GM19452 (cell line): ENCODE measurements at regions not wholly inside any gene's neighbourhood (a gene's known extent, or its start where the extent isn't known, plus 50 kb on each side); places are given as distances from the start of the nearest gene placed in this dataset.

ENCODE experiments used
- ATAC-seq: cut with Tn5 transposase; IDR thresholded peaks from one replicate; pipeline ENCODE4 v1.9.1; 2021; ENCODE audit not compliant: unreplicated experiment

GRCh38 chr14:55734731-55735130 lies 154.7 kb downstream of the KTN1 start:
- ATAC-seq = no peak

- no peak for ATAC-seq
These were observed 160.1 kb downstream of the KTN1 start for GRCh38 chr14:55739967-55740648.

DNA sequence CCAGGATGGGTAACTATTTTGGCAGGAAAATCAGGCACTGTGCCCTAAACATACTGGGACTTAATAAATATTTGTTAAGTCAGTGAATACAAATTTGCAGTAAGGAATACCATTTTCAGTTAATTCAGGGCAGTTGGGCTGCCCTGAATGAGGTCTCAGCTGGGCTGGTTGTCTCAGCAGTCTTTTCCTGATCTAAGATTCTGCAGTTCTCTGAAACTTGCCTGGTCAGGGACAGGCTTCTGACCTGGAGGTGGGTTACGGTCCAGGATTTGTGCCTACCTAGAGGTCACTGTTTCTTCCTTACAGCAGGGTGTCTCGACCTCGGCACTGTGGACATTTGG lies 160.6 kb downstream of the KTN1 start:
- no peak for ATAC-seq

DNA sequence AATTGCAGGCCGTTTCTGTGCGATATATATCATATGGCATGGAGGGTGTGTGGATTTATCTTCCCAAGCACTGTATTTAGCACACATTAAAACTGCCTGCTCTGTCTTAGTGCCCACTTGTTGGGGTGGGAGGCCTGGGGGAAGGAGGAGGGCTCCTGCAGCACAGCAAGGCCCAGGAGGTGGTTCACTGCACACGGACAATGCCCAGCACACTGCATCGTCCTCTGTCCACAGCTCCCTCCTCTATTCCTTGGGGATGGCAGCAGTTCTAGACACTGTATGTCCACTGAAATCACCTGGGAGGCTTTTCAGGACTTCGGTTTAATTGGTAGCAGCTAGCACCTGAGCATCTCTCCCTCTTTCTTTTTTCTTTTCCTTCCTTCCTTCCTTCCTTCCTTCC lies 161.2 kb downstream of the KTN1 start:
- ATAC-seq = no peak

DNA sequence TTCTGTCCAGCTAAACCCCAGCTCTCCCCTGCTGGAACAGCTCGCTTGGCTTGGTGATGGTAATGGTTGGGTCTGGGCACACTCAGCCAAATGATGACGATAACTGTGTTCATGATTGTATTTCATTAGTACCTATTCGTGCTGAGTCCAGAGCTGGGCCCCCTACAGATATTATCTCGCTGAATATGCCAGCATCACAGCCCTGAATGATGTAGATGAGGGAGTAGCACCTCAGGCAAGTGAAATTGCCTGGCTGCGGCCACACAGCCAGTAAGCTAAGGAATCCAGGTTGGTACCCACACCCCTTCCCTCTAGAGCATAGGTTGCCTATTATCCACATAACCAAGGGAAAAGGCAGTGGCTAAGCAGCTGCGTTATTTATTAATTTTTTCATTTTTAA lies 163.5 kb downstream of the KTN1 start:
- no peak for ATAC-seq

- ATAC-seq = no peak
These were observed 164.3 kb downstream of the KTN1 start for GRCh38 chr14:55744321-55744720.

- no peak for ATAC-seq
These were observed 165.9 kb downstream of the KTN1 start for GRCh38 chr14:55745906-55746305.

DNA sequence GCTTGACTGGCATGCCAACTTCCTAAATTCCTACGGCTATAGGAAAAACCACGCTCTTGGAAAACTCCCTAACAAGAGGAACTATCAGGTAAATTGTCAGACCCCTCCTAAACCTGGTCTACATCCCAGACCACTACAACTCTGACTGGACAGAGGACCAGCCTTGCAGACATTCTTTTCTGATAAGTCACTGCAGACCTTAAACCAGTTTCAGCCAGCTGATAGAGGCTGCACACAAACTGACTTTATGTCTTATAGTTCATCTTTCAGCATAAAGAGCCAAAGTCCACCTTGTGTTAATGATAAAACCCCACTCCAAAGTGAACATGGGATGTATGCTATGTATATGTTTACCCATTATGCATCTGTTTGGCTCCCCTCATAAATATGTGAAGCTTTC lies 166.6 kb downstream of the KTN1 start:
- ATAC-seq = no peak

GRCh38 chr14:55747186-55747585 lies 167.2 kb downstream of the KTN1 start:
- no peak for ATAC-seq

DNA sequence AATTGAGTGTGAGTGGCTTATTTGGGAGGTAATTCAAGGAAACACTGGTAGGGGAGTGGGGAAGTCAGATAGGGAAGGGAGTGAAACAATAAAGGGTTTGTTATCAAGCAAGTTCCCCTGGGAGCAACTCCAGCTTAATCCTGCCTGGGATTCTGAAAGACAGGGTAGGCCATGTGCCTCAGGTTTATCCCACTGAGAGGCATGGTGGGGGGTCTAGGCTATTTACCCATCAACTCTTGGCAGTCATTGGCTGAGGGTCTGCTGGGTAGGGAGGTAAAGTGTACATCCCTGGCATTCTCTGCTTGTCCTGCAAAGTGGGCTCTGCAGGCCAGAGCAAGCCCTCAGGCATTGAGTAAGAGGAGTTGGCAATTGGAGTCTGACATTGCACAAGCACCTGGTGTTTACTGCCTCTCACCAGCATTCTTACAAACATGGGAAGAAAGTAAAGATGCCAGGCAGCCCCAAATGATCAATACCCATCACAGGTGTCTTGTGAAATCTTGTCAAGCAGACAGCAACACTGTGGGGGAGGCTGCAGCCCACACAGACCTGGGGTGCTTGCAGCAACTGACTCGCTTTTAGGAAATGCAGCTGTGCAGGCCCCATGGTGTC lies 169.3 kb downstream of the KTN1 start:
- ATAC-seq = no peak

GRCh38 chr14:55749946-55750345 lies 169.9 kb downstream of the KTN1 start:
- ATAC-seq = no peak

- no peak for ATAC-seq
These were observed 172.8 kb downstream of the KTN1 start for GRCh38 chr14:55752580-55753390.

DNA sequence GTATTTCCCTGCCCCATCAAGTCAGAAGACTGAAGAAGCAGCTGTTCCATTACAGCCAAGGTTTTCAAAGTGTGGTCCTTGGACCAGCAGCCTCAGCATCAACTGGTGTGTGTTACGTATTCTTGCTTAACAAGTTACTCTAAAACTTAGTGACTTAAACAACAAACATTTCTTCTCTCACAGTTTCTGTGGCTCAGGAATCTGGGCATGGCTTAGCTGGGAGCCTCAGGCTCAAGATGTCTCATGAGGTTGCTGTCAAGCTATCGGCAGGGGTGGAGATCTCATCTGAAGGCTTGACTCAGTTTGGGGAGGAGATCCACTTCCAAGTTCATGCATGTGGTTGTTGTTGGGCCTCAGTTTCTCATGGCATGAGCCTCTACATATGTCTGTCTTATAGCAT lies 174.5 kb downstream of the KTN1 start:
- no peak for ATAC-seq

DNA sequence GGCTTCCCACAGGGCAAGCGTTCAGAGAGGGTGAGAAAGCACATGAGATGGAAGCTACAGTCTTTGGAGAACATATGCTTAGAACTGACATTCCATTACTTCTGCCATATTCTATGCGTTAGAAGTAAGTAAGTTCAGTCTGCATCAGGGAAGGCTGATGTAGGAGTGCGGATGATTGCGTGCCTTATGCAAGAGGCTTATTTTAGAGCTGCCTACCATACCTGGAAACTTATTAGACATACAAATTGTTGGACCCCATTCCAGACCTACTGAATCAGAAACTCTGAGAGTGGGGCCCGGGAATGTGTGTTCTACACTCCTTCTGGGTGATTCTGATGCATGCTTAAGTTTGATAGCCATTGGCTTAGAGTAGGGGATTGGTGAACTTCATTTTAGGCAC lies 174.9 kb downstream of the KTN1 start:
- no peak for ATAC-seq

GRCh38 chr14:55756078-55756477 lies 176.1 kb downstream of the KTN1 start:
- no peak for ATAC-seq

- ATAC-seq = no peak
These were observed 176.6 kb downstream of the KTN1 start for GRCh38 chr14:55756557-55756956.

DNA sequence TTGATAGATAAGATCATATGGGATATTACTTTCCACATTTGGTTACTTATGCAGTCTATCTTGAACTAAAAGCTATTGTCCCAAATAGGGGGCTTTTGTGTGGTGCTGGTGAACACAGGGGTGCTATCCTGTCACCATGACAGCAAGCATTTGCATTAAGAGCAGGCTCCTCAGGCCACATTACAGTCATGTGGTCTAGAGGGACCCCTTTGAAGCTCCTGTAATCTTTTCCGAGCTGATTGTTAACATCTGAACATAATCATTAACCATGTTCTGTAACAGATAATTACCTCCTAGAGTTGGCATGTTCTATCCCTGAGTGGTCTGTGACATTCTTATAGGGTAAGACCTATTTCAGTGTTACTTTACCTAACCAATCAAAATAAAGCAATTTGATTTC lies 178.8 kb downstream of the KTN1 start:
- ATAC-seq = no peak

DNA sequence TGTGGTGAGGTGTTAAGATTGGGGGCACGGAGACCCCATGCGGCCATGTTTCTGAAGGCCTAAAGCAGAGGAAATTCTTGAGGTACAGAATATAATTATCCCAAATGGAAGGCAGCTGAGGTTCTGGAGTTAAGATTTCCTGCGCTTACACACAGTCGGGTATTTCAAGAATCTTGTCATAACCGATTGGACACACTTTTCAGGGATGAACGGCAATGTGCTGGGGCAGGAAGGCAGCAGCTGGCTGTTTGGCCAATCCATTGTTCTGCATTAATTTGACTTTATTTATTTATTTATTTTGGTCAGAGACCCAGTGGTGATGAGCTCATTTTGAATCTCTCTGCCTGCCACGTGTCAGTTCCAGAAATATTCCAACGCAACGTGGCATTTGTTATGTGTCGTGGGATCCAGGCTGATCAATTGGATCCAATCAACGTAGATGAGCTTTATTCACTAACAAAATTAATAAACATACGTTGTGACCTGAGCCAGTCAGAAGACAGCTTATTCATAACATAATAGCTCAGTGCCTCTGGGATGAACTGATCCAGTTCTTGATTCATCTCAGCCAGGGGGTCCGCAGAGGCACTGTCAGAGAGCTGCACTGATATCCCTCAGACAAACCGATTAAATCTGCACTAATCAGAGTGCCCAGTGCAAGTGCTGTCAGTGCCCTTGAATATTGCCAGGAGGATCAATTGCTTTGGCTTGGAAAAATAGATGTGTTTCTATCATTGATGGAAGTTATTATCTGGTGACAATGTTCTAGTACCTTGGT lies 181.0 kb downstream of the KTN1 start:
- no peak for ATAC-seq

- ATAC-seq = no peak
These were observed 181.6 kb downstream of the KTN1 start for GRCh38 chr14:55761651-55762050.

GRCh38 chr14:55762595-55763232 lies 182.7 kb downstream of the KTN1 start:
- ATAC-seq = no peak

GRCh38 chr14:55764784-55765183 lies 184.8 kb downstream of the KTN1 start:
- ATAC-seq = no peak
